HepG2 (cell line): ENCODE measurements at regions not wholly inside any gene's neighbourhood (a gene's known extent, or its start where the extent isn't known, plus 50 kb on each side); places are given as distances from the start of the nearest gene placed in this dataset.
"Not testable (repeated sequence)": the region's sequence is repeated elsewhere in the genome, so short reads cannot be mapped to it uniquely, and the experiment has no call there.

Source experiments
- EED ChIP-seq: sonication (generic); formaldehyde crosslinking; IDR thresholded peaks from 2 replicates; pipeline ENCODE4 v1.5.0; 2020; ENCODE audit warnings: mild to moderate bottlenecking, missing genetic modification reagents
- ELF4 ChIP-seq: sonication (generic); formaldehyde crosslinking; IDR thresholded peaks from 2 replicates; pipeline ENCODE4 v1.5.0; 2020; ENCODE audit warnings: missing genetic modification reagents, mild to moderate bottlenecking, moderate library complexity, borderline replicate concordance
- ERF ChIP-seq: IDR thresholded peaks from 2 replicates; pipeline ENCODE4 v1.6.1; 2018; ENCODE audit warnings: missing biosample characterization, missing genetic modification reagents
- TAF1 ChIP-seq: sonication (generic); formaldehyde crosslinking; IDR thresholded peaks from 2 replicates; pipeline ENCODE4 v1.4.0; 2020; ENCODE audit warnings: missing genetic modification reagents
- ZBTB21 ChIP-seq: sonication (generic); formaldehyde crosslinking; IDR thresholded peaks from 2 replicates; pipeline ENCODE4 v1.4.0; 2020; ENCODE audit warnings: missing genetic modification reagents
- ZNF20 ChIP-seq: sonication (generic); formaldehyde crosslinking; IDR thresholded peaks from 2 replicates; pipeline ENCODE4 v1.4.0; 2020; ENCODE audit warnings: mild to moderate bottlenecking, moderate library complexity, missing genetic modification reagents
- TF ChIP-seq, protein P1 (sequence below): sonication (generic); formaldehyde crosslinking; IDR thresholded peaks from 2 replicates; pipeline ENCODE4 v1.4.0; 2020; ENCODE audit warnings: missing genetic modification reagents, borderline replicate concordance
- TF ChIP-seq, protein P2 (sequence below): sonication (generic); formaldehyde crosslinking; IDR thresholded peaks from 2 replicates; pipeline ENCODE4 v1.5.0; 2020; ENCODE audit warnings: mild to moderate bottlenecking, missing genetic modification reagents, moderate library complexity

- TF ChIP-seq, protein P1, sequence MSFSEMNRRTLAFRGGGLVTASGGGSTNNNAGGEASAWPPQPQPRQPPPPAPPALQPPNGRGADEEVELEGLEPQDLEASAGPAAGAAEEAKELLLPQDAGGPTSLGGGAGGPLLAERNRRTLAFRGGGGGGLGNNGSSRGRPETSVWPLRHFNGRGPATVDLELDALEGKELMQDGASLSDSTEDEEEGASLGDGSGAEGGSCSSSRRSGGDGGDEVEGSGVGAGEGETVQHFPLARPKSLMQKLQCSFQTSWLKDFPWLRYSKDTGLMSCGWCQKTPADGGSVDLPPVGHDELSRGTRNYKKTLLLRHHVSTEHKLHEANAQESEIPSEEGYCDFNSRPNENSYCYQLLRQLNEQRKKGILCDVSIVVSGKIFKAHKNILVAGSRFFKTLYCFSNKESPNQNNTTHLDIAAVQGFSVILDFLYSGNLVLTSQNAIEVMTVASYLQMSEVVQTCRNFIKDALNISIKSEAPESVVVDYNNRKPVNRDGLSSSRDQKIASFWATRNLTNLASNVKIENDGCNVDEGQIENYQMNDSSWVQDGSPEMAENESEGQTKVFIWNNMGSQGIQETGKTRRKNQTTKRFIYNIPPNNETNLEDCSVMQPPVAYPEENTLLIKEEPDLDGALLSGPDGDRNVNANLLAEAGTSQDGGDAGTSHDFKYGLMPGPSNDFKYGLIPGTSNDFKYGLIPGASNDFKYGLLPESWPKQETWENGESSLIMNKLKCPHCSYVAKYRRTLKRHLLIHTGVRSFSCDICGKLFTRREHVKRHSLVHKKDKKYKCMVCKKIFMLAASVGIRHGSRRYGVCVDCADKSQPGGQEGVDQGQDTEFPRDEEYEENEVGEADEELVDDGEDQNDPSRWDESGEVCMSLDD: not testable (repeated sequence)
- not testable (repeated sequence) for TF ChIP-seq ERF (CRISPR knock-in tag); ZNF20 (CRISPR knock-in tag); EED (CRISPR knock-in tag); TAF1 (CRISPR knock-in tag); ZBTB21; ELF4 (CRISPR knock-in tag)
- TF ChIP-seq, protein P2, sequence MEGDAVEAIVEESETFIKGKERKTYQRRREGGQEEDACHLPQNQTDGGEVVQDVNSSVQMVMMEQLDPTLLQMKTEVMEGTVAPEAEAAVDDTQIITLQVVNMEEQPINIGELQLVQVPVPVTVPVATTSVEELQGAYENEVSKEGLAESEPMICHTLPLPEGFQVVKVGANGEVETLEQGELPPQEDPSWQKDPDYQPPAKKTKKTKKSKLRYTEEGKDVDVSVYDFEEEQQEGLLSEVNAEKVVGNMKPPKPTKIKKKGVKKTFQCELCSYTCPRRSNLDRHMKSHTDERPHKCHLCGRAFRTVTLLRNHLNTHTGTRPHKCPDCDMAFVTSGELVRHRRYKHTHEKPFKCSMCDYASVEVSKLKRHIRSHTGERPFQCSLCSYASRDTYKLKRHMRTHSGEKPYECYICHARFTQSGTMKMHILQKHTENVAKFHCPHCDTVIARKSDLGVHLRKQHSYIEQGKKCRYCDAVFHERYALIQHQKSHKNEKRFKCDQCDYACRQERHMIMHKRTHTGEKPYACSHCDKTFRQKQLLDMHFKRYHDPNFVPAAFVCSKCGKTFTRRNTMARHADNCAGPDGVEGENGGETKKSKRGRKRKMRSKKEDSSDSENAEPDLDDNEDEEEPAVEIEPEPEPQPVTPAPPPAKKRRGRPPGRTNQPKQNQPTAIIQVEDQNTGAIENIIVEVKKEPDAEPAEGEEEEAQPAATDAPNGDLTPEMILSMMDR (CRISPR knock-in tag): not testable (repeated sequence)
Observed at GRCh38 chr12:25706646-25707045, 153.6 kb upstream of the LMNTD1 start.
